Muscle of back (tissue), 3 donors: ENCODE measurements at regions not wholly inside any gene's neighbourhood (a gene's known extent, or its start where the extent isn't known, plus 50 kb on each side); places are given as distances from the start of the nearest gene placed in this dataset.
"Not testable (repeated sequence)": the region's sequence is repeated elsewhere in the genome, so short reads cannot be mapped to it uniquely, and the experiment has no call there.

Source experiments
- DNase-seq, 3 donors: peaks; one replicate each; pipeline versions ENCODE4 v3.0.0 to v3.0.0-alpha.2; 2013

DNA sequence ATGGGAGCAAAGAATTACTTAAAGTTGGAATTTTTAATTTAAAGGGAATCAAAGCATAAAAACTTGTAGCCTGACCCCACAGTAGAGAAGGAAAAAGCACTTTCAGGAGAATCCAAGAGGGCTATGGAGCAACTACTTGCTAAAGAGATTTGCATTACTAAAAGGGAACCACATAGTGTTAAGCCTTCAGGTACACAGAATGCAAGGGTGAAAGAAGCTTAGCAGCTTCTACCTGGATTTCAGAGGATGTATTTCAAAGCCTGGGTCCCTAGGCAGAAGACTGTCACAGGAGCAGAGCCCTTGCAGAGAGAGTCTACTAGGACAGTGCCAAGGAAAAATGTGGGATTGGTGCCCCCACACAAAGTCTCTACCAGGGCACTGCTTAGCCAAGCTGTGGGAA is 575.0 kb downstream of the GBE1 start:
- no peak for DNase-seq

DNA sequence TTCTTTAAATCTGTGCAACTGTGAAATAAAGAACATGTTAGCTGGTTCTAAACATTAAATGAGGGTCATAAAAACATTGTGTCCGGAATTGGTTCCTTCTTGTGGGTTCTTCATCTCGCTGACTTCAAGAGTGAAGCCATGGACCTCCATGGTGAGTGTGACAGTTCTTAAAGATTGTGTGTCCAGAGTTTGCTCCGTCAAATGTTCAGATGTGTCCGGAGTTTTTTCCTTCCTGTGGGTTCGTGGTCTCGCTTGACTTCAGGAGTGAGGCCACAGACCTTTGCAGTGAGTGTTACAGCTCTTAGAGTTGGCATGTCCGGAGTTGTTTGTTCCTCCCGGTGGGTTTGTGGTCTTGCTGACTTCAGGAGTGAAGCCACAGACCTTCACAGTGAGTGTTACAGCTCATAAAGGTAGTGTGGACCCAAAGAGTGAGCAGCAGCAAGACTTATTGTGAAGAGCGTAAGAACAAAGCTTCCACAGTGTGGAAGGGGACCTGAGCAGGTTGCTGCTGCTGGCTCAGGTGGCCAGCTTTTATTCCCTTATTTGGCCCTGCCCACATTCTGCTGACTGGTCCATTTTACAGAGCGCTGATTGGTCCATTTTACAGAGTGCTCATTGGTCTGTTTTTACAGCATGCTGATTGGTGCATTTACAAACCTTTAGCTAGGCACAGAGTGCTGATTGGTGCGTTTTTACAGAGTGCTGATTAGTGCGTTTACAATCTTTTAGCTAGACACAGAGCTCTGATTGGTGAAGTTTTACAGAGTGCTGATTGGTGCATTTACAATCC is 579.2 kb downstream of the GBE1 start:
- DNase-seq, result not testable (repeated sequence)

DNA sequence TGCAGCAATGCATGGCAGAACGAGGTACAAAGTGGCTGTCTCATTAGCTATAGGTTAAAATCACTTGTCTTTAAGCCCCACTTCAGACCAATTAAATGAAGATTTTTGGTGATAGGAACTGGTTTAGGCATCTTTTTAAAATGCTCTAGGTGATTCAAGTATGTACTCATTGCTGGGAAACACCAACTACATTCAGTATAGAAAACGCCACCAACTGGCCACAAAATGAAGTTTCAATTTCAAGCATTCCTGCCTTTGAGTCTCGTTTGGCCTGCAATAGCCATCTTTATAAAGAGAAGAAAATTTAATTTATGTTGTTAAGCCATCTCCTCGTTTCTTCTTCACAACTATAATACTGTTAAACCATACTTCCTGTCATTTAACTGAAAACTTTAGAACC is 587.9 kb downstream of the GBE1 start:
- DNase-seq, result no peak

DNA sequence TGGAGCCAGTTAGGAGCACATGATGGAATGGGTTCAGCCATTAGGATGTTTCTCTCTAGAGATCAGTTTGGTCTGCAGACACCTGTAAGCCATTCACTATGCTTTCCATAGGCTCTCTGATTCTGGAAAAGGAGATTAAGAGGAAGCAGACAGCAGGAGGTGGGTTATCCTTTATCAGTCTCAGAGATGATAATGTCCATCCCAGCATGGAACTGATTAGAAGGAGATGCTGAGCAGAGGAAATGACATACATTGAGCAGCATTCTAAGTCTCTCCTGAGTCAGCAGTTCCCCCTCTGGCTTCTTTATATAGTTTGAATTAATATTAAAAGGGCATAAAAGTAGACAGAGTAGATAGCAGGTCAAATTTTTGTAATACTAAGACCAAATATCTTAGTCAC is 591.1 kb downstream of the GBE1 start:
- no peak for DNase-seq

DNA sequence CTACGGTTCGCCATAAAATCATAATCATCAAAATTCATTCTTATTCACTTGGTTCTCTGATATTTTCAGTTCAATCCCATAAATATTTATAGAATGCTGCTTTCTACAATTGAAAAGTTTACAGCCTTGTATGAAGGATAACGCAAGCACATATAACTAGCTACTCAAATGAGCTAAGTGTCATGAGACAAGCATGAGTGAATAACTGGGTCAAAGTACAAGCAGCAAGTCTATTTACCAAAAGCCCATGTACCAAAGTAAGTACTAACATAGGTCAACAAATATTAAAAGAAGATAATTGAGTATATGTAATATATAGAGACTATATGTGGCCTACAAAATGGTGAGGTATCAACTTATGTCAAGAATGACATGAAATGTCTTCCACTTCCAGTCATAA is 596.6 kb downstream of the GBE1 start:
- no peak for DNase-seq

DNA sequence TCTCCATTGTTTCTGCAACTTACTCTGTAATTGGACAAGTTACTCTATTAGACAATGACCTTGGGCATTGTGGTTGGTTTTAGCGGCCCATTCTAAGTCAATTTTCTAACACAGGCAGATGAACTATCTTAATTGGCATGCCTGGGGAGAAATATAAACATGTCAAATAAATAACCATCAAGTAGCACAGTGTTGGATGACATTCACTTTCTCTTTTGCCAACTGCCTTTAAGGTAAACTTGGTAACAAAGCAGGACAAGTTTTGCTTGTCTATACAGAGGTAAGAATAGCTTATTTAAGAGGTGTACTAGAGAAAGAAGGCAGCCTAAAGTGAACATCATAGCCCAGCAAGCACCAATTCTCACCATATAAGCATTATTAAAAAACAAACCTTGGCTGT is 599.6 kb downstream of the GBE1 start:
- DNase-seq, result no peak

DNA sequence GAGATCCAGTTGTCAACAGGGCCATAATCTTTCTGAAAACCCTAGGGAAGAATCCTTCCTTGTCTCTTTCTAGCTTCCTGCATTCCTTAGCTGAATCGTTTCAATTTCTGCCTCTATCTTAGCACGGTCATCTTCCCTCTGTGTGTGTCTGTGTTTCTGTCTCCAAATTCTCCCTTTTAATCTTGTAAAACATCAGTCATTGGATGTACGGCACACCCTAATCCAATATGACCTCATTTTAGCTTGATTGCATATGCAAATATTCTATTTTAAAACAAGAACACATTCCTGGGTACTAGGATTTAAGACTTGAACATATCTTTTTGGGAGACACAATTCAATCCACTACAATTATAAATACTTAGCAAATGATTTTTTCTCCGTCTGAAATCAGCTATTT is 600.3 kb downstream of the GBE1 start:
- no peak for DNase-seq

DNA sequence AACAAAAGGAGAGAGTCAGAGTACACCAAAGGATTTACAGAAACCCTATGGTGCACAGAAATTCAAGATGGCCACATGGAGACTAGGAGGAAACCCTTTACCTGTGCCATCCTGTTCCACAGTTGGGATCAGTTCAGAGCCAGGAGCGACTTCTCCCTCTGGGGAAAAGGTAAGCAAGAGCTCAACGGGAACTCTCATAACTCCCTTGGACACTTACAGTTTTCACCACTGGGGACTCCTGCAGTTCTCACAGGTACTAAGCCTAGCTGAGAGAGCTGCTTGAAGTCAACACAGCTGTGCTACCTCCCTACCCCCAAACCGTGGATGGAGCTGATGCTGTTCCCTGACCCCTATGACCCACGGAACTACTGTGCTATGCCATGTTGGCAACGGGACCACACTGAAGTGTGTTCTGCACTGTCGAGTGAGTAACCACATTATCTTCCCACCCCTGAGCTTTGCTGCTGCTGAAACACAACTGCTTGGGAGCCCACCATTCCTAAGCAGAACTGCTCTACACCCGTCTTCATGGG is 606.8 kb downstream of the GBE1 start:
- DNase-seq, result no peak

DNA sequence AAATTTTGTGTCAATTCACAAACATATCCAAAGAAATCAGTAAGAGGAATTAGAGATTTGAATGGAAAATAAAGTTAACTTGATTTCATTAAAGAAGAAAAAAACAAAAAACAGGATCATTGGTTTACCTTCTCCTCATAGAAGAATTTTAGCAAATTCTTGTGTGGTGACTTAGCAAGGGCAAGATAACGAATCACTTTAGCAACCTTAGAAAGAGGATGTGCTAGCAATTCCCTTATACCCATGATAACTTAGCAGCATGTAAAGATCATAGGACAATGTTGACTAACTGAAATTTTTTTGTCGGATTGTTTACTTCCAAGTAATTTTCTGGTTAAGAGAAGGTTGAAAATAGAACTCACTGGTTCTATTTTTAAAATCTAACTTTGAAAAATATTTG is 609.3 kb downstream of the GBE1 start:
- no peak for DNase-seq

DNA sequence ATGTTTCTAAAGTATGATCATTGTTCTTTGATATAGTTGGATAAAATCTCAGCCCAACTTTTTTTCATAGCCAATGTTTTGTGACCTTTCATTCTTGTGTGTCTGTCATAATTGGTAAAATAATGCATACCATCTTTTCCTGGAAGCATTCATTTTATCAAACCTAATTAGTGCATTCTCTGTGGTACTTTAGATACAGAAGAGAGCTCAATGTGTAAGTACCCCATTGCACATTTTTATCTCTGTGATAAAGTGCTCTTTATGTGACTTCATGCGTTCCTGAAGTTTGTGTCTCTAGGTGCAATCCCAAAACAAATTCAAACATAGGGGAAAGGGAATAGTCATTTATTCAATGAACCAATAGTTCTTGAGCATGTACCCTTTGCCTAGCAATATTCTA is 628.5 kb downstream of the GBE1 start:
- DNase-seq, result no peak

DNA sequence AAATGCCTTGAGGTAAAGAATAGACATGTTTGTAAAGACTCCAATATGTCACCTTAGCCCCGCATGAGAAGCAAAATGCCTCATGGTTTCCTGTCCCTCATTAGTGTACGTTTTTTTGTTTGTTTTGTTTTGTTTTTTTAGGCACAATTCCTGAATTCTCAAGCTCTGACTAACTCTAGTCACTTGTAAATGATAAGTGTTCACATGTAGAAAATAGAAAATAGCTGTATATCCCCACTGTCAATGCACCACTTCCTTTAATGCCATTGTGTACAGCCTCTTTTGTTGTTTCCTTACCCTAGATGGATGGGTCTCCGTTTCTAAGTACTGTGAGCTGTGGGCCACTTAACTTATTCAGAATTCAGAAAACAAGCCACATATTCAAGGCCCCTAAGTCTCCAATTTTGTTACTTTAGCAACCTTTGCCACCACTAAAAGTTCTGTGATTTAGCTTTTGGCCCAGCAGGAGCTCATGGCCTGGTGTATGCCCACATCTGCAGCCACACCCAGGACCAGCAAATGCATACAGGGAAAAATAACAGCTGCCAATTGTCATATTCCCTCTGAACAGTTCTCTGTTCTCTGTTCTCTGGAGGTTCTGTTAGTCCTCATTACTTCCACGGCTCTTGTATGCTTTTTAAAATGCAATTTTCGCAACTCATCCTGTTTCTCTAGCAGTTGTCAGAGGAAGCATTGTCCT is 655.5 kb downstream of the GBE1 start:
- no peak for DNase-seq

DNA sequence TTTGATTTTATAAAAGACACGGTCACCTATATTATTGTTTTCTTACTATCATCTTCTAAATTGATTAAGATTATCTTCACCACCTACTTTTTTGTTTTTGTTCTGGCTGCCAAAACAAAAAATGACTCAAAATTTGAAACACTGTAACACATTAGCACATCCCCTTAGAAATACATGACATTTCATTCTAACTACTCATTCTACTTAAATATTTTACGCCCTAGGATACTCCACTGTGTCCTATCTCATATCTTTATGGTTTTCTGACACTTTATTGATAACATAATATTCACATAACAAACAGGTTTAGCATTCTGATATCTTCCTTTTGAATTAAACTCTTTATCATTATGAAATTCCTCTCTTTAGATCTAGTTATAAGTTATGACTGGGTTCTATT is 656.2 kb downstream of the GBE1 start:
- no peak for DNase-seq

DNA sequence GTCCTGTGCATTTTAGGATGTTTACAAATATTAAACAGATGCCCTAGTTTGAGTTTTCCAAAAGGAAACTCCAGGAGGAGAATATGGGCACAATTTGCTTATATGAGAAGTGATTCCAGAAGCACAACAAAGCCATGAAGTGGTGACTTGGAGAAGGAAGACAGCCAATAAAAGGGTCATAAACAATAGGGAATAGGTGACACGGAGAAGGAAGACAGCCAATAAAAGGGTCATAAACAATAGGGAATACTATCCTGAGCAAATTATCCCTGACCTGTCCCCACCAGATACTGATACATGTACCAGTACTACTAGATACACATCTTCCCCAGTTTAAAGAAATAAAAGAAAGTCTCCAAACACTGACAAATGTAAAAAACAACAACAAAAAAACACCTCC is 663.6 kb downstream of the GBE1 start:
- DNase-seq, result no peak

DNA sequence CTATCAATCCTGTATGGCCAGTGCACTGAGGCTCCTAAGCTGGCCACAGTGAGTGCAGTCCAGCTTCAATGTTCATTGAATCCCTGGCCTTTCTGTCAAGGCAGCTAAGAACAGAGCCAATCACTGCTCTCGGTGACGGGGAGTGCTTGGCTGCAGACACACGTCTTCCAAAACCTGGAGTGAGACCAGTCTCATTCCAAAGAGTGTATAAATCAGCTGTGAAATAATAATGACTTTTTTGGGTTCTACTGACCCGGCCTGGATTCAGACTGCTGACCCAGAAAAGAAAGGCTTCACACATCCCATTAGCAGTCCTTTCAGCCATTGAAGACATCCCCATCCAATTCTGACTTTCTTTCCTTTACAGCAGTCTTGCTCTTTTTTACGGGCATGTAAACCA is 665.5 kb downstream of the GBE1 start:
- DNase-seq, result no peak

DNA sequence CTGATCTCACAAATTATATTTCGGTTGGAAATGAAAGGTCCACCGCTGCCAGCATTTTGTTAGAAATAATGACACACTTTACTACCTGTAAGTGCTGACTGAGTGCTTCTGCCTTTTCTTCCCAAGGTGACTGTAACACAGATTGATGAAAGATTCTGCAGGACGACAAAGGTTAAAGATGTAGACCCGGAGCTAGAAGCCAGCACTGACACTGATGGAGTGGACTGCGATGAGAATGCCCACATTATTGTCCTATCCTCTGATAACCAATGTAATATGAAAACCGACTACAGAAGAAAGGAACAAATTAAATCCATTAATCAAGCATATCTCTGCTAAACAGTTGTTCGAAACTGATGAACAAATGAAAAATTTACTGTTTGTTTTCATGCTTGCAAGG is 666.5 kb downstream of the GBE1 start:
- DNase-seq, result no peak

DNA sequence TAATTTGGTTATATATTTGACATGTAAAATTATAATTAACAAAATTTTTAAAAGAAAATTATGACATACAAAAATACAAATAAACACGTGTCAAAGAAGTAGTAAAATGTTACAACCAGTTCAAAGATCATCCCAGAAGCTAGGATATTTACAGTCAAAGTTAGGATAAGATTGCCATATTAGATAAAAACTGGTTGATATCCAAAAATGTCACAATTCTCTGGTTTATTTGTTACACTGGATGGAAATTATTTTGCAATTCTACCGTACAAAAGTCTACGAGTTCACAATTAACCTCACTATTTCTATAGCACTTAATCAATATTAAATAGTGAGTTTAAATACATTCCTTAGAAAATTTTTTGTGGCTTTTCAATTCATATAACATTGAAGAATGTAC is 673.8 kb downstream of the GBE1 start:
- DNase-seq, result no peak

DNA sequence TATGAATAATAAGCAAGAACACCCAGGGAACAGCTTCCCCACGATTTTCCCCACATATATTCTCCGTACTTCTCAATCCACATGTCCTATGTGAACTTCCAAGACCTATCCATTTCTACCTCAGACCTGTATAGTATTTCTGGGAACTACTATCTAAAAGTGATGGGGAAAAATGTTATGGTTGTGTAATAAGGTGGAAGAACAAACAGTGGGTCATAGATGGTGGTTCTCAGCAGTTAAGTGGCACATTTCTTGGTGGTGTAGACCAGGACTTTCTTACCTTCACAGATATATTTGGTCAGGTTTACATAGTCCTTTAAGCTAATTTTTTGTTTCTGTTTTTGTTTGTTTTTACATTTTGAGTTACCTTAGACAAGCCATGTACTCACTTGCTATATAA is 675.1 kb downstream of the GBE1 start:
- DNase-seq, result no peak

DNA sequence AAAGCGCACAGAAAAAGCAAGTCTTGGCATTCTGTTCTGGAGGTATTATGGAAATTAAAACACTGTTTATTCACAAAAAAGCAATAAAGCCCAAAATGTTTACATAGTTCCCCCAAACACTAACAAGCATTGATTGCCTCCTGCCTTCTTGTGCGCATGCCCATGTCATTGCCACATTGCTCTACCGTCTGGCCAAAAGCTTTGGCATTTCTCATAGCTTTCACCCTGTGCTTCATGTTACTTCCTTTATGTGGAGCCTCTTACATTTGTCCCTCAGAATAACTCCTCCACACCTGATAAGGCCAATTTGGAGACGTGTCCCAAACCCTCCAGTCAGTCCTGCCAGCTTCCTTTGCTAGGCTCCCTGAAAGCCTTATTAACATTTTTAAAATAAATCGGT is 680.8 kb downstream of the GBE1 start:
- no peak for DNase-seq

DNA sequence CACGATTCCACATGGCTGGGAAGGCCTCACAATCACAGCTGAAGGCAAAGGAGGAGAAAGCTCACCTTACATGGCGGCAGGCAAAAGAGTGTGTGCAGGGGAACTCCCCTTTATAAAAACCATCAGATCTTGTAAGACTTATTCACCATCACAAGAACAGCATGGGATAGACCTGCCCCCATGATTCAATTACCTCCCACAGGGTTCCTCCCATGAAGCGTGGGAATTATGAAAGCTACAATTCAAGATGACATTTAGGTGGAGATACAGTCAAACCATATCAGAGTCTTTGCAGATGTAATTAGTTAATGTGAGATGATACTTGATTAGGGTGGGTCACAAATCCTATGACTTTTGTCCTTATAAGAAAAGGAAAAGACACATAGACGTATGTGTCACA is 688.9 kb downstream of the GBE1 start:
- no peak for DNase-seq

DNA sequence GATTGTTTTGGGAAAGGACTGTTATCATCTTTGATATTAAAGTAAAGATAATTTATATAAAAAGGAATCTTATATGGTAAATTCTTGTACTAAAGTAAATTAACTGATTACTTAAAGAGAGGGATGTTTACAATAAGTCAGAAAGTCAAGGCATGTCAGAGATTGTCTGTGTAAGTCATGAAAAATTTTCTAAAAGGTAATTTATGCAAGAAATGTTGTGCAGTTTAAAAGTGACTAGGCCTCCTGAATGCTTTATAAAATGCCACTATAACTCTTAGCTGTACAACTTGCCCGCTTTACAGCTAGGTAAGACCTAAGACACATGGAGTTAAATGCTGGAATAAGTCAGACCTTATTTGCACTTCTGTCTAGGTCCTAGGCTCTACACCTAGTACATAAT is 692.9 kb downstream of the GBE1 start:
- DNase-seq, result no peak

DNA sequence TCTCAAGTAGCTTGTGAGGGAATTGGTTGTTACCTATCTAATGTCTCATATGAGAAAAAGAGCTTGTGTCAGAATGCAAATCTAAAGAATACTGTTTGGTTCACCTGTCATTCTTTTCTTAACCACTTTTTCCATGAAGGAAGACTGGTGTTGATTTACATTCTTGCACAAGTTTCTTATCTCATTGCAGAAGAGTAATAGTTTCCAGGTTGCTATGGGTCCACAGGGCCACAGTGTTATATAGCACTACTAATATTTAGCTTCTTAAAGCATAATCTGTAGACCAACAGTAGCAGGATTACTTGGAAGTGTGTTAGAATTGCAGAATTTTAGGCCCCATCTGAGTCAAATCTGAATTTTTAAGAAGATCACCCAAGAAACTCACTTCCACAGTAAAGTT is 697.5 kb downstream of the GBE1 start:
- no peak for DNase-seq

DNA sequence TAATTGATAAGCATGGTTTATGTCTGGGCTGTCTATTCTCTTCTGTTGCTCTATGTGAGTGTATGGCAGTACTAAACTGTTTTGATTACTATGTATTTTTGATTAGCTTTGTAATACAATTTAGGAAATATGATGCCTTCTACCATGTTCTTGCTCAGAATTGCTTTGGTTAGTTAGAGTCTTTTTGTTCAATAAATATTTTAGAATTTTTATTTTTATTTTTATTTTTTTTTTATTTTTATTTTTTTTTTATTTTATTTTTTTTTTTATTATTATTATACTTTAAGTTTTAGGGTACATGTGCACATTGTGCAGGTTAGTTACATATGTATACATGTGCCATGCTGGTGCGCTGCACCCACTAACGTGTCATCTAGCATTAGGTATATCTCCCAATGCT is 710.3 kb downstream of the GBE1 start:
- not testable (repeated sequence) for DNase-seq

DNA sequence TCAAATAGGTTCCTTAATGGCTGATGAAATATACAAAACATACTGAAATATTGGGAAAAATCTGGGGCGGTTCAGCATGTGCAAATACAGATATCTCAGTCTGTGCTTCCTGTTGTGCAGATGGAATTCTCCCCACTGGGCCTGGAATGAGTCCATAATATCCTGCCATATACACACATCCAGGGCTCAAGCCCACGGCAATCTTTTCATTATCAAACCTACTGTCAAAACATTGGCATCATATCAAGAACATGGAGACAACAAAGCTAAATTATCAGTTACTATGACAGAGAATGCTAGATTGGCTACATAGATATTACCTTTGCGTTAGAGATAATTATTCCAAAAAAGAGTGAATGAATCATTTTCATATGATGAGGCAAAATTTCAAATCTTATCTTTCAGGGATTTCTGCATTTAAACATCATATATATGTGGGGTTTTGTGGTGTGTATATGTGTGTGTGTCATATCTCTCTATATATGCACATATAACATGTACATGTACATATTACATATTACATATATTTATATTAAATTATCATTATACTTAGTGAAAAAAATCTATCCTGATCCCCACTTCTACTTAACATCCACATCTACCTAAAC is 713.3 kb downstream of the GBE1 start:
- DNase-seq, result no peak
